Adipocyte (in vitro differentiated cells): ENCODE measurements at regions not wholly inside any gene's neighbourhood (a gene's known extent, or its start where the extent isn't known, plus 50 kb on each side); places are given as distances from the start of the nearest gene placed in this dataset.
A peak's percentile ranks its signal among the peaks of the same experiment; 100 is the strongest.

Experiments
- DNase-seq: peaks from one replicate; pipeline ENCODE4 v3.0.0-alpha.2; 2015; ENCODE audit warnings: low read depth
- H3K27me3 ChIP-seq: replicated peaks from 2 replicates; pipeline ENCODE4 v1.7.0; 2013; ENCODE audit warnings: mild to moderate bottlenecking, low read length, moderate library complexity; ENCODE audit not compliant: control insufficient read depth, insufficient read depth
- H3K36me3 ChIP-seq: 2 replicates; pipeline ENCODE4 v1.7.0; 2013; ENCODE audit warnings: low read length, mild to moderate bottlenecking, moderate library complexity; ENCODE audit not compliant: control insufficient read depth, insufficient read depth, severe bottlenecking
- H3K4me1 ChIP-seq: 2 replicates; pipeline ENCODE4 v1.7.0; 2013; ENCODE audit warnings: mild to moderate bottlenecking, low read length, moderate library complexity; ENCODE audit not compliant: control insufficient read depth, insufficient read depth
- H3K4me3 ChIP-seq: 2 replicates; pipeline ENCODE4 v1.7.0; 2013; ENCODE audit warnings: mild to moderate bottlenecking, low read length, moderate library complexity
- H3K9ac ChIP-seq: 2 replicates; pipeline ENCODE4 v1.7.0; 2013; ENCODE audit warnings: mild to moderate bottlenecking, low read length, moderate library complexity
- H3K9me3 ChIP-seq: 2 replicates; pipeline ENCODE4 v1.7.0; 2013; ENCODE audit warnings: mild to moderate bottlenecking, low read length, moderate library complexity; ENCODE audit not compliant: control insufficient read depth

DNA sequence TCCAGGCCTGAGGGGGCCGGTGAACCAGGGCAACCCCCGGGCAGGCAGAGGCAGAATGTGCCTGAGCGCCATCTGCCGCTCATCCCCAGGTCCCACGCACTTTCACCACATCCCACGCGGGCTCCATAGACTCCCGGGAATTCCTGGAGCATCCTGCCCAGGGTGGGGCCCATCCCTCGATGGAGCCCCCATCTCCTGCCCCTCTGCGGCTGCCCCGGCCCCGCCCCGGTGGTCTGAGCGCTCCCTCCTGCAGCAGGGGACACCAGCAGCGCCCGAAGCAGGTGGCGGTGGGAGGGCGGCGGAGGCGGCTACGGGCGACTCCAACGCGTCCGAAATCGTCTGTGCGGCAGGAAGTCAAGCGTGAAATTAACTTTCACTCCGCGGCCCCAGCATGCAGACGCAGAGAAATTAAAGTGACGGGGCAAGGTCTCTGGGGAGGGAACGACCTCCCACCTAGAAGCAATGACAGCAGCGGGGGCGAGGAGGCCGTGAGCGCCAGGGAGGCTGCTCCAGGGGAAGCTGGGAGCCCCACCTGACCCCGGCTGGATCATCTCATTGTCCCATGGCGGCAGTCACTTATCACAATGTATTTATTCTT, 122.2 kb downstream of the NCOR2 start:
- DNase-seq, result no peak
- H3K4me3 ChIP-seq, result no peak overlapping the region
- no peak overlapping the region for H3K9ac ChIP-seq
- H3K36me3 ChIP-seq, result peaks cover 37% of the 10 kb centered on the region
- no peaks in the 10 kb centered on the region for H3K27me3 ChIP-seq
- no peaks in the 10 kb centered on the region for H3K4me1 ChIP-seq
- no peaks in the 10 kb centered on the region for H3K9me3 ChIP-seq

DNA sequence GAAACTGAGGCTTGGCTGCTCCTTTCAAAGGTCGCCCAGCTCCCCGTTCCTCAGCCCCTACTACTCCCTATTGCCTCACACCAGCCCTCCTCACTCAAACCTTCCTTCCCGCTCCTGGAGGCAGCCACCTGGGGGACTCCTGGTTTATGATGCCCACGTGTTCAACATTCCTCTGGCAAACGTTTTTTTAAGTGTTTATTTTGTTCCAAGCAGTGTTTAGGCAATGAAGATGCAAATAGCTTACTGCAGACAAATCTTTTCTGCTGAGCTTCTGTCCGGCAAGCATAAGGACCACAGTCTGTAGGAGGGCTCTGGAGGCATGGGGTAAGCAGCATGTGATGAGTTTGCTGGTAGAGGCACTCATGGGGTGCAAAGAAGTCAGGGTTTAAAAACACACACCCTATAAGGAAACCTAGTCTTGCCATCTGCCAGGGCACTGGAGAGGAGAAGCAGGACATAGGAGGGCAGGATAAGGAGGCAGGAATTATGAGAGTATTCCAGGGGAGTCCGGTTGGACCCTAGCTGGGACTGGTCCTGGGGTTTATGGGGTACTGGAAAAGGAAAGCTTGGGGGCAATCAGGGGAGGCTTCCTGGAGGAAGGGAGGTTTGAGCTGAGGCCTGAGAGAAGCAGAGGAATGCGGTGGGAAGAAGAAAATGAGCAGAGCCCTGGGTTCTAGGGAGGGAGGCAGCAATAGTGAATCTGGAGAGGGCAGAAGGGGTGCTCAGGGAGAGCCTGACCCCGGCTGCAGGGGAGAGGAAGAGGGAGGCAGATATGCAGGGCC, 123.3 kb downstream of the NCOR2 start:
- Histone ChIP-seq H3K9me3 (no peaks in the 10 kb centered on the region), H3K9ac (no peak overlapping the region), H3K27me3 (no peaks in the 10 kb centered on the region), H3K4me1 (no peaks in the 10 kb centered on the region), H3K4me3 (no peak overlapping the region), H3K36me3 (peaks cover 34% of the 10 kb centered on the region)
- DNase-seq, result no peak

DNA sequence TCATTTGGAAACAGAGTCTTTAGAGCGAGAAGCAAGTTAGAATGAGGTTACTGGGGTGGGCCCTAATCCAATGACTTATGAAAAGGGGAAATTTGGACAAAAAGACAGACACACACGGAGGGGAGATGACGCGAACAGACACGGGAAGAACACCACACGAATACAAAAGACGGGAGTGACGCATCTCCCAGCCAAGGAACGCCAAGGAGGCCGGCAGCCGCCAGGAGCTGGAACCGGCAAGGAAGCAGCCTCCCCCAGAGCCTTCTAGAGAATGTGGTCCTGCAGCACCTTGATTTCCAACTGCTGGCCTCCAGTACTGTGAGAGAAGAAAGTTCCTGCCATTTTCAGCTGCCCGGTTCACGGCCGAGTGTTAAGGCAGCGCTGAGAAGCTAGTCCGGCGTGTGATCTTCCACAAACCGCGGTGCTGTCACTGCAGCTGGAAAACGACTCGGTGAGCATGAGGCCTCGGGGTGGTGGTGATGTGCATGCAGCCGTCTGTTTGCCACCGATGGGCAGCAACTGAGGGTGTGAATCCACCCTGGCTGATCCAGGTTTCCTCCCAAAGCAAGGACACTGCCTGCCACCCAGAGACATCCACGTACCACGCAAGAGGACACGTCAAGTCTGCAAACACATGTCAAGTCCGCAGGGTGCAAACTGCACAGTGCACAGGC, 124.5 kb downstream of the NCOR2 start:
- no peak overlapping the region for H3K9ac ChIP-seq
- no peak overlapping the region for H3K4me3 ChIP-seq
- no peaks in the 10 kb centered on the region for H3K9me3 ChIP-seq
- no peaks in the 10 kb centered on the region for H3K27me3 ChIP-seq
- H3K36me3 ChIP-seq, result peaks cover 34% of the 10 kb centered on the region
- DNase-seq, result no peak
- no peaks in the 10 kb centered on the region for H3K4me1 ChIP-seq

DNA sequence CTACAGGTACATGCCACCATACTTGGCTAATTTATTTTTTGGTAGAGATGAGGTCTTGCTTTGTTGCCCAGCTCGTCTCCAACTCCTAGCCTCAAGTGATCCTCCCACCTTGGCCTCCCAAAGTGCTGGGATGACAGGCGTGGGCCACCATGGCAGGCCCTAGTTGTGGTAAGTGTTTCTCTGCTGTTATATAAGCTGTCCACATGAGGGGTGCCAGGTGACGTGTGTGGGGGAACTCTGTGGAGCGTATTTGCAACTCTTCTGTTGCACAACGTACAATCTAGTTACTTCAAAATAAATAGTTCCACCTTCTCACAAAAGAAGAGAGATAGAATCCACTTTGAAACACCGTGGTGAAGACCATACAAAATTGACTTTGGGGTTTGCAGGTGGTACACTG, 125.1 kb downstream of the NCOR2 start:
- Histone ChIP-seq H3K9me3 (no peaks in the 10 kb centered on the region), H3K4me1 (no peaks in the 10 kb centered on the region), H3K9ac (no peak overlapping the region), H3K27me3 (no peaks in the 10 kb centered on the region), H3K4me3 (no peak overlapping the region), H3K36me3 (peaks cover 34% of the 10 kb centered on the region)
- DNase-seq, result no peak

DNA sequence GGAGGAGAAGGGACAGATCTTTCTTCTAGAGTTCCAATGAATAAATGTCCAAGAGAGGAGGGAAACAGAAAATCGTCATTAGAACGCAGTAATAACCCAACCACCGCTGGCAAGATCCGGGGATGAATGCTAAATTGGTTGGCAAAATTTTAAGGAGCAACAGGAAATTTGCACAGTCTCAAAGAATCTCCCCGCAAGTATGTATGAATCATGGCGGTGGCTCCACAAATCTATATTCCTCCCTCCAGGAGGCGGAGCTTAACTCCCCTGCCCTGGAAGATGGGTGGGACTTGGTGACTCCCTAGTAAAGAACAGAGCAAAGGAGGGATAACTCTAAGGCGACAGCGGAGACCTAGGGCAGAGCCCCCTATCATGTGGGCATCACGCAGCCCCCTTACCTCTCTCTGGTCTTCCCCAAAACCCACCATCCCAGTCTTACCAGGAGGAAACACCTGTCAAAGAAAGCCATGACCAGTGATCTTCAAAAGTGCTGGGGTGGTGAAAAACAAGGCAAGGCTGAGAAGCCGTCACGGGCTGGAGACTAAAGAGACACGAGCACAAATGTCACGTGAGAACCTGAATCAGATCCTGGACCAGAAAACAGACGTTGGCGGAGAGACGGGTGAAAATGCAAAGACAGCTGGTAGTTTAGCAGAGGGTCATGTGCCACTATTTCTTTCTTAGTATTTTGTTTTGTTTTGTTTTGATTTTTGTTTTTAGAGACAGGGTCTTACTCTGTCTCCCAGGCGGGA, 125.8 kb downstream of the NCOR2 start:
- H3K9me3 ChIP-seq, result no peaks in the 10 kb centered on the region
- no peaks in the 10 kb centered on the region for H3K27me3 ChIP-seq
- peaks cover 34% of the 10 kb centered on the region for H3K36me3 ChIP-seq
- H3K4me3 ChIP-seq, result no peak overlapping the region
- peak; percentile 91 for DNase-seq
- no peaks in the 10 kb centered on the region for H3K4me1 ChIP-seq
- H3K9ac ChIP-seq, result no peak overlapping the region

DNA sequence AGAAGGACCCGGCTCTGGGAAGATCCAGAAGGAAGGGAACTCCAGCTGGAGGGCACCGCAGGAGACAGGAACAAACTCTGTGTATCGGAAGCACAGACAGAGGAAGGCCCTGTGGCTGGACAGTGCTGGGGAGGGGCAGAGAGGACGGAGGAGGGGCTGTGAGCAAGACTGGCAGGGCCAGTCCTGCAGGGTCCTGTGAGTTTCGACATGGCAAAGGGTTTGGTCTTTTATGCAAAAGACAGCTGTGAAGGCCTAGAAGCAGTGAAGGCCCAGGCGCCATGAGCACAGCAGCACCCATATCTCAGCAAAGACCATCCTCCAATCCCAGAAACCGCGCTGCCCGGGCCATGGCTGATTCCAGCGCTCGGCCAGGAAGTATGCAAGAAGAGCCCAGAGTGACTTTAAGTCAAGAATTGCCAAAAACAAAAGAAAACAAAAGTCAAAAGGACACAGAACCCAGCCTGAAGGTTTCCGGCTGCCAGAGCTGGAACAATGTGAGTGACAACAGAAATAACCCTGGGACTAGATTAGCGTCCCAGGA, 126.5 kb downstream of the NCOR2 start:
- no peaks in the 10 kb centered on the region for H3K4me1 ChIP-seq
- no peaks in the 10 kb centered on the region for H3K27me3 ChIP-seq
- DNase-seq, result no peak
- H3K9ac ChIP-seq, result no peak overlapping the region
- H3K4me3 ChIP-seq, result no peak overlapping the region
- H3K9me3 ChIP-seq, result no peaks in the 10 kb centered on the region
- peaks cover 32% of the 10 kb centered on the region for H3K36me3 ChIP-seq

DNA sequence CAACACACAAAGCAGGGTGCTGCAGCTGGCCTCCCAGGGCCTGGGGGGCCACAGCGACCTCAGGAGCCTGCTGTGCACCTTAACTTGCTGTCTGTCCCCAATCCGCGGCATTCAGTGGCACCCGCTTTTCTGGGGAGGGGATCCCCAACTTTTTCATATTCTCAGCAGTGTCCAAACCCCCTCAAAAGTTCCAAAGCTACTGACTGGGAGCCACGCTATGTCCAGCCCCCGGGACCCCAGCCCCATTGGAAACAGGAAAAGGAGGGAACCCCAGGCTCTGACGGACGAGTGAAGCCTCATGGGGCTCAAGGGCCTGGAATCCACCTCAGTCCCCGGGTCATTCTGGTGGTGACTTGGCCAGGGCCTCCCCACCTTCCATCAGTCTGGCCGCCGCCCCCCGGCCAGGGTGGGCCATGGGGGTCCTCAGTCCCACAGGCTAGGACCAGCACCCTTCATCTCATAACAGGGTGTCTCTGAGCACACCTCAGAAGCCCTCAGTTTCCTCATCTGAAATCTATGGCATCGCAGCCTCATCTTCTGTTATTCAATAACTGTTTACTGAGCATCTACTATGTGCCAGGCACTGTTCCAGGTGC, 127.3 kb downstream of the NCOR2 start:
- Histone ChIP-seq H3K36me3 (peaks cover 24% of the 10 kb centered on the region), H3K4me3 (no peak overlapping the region), H3K9me3 (no peaks in the 10 kb centered on the region), H3K9ac (no peak overlapping the region), H3K27me3 (no peaks in the 10 kb centered on the region), H3K4me1 (no peaks in the 10 kb centered on the region)
- no peak for DNase-seq

DNA sequence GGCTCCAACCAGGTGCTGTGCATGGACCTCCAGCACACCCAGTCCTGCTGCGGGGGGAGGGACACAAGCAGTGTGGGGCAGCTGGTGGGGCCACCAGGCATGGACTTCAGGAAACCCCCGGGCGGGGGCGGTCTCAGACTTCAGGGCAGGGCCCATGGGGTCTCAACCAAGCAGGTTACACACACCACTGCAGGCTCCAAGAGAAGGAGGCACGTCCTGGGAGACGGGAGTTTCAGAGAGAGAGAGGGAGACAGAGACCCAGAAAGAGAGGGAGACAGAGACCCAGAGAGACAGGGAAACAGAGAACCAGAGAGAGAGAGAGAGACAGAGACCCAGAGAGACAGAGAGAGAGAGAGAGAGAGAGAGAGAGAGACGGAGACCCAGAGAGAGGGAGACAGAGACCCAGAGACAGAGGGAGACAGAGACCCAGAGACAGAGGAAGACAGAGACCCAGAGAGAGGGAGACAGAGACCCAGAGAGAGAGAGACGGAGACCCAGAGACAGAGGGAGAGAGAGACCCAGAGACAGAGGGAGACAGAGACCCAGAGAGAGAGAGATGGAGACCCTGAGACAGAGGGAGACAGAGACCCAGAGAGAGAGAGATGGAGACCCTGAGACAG, 128.9 kb downstream of the NCOR2 start:
- no peak overlapping the region for H3K9ac ChIP-seq
- peaks cover 20% of the 10 kb centered on the region for H3K36me3 ChIP-seq
- no peak for DNase-seq
- no peaks in the 10 kb centered on the region for H3K9me3 ChIP-seq
- H3K27me3 ChIP-seq, result no peaks in the 10 kb centered on the region
- H3K4me1 ChIP-seq, result no peaks in the 10 kb centered on the region
- H3K4me3 ChIP-seq, result no peak overlapping the region

DNA sequence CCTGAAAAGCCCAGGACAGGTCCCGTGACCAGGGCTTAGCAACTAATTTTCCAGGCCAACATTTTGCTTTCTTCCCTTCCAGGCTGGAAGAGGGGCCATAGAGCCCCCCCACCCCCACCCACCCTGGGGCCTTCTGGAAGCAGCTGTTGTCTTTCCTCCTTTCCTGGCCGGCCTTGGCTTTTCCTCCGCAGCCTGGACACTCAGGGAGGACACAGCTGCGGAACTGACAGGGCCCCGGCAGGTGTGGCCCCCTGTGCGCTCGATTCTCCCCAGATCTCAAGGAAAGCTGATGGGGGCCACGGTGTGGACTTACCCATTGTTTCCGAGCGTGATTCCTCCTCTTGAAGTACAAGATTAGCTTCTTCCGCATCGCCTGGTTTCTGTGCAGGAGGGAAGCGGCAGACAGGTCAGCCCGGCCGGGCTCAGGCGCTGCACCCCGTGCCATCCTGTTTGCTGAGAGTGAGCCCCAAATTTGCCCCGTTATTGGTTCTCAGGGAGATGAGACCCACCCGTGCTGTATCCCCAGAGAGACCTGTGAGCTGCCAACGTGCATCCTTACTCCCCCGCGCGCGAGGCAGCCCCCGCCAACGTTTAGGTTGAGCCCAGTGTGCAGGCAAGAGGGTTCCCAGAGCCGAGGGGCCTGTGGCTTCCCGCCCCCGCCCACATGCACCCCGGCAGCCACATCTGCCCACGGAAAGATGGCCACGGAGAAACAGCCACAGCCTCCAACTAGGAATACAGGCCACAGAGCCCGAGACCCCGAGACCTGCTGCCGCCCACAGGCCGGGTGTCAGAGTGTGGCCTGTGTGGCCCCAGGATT, 129.6 kb downstream of the NCOR2 start:
- no peak overlapping the region for H3K9ac ChIP-seq
- H3K36me3 ChIP-seq, result peaks cover 19% of the 10 kb centered on the region
- H3K4me3 ChIP-seq, result no peak overlapping the region
- no peaks in the 10 kb centered on the region for H3K27me3 ChIP-seq
- no peaks in the 10 kb centered on the region for H3K4me1 ChIP-seq
- DNase-seq, result no peak
- no peaks in the 10 kb centered on the region for H3K9me3 ChIP-seq

DNA sequence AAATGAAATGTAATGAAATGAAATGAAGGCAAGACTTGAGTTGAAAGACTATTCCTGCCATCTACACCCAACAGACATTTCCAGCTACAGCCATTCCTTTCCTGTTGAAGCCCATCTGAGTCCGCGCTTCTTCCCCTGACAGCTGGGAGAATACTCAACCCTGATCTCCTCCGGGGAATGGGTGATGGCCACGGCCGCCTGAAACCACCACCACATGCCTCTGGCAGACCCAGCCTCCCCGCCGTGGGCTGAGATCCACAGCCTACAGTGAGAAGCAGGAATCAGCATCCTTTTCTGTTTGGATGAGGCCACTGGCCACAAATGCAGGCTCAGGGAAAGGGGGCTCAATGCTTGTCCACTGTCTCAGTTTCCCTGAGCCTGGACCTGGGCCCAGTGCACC, 130.3 kb downstream of the NCOR2 start:
- H3K4me3 ChIP-seq, result no peak overlapping the region
- no peaks in the 10 kb centered on the region for H3K4me1 ChIP-seq
- H3K9ac ChIP-seq, result no peak overlapping the region
- no peaks in the 10 kb centered on the region for H3K27me3 ChIP-seq
- peaks cover 13% of the 10 kb centered on the region for H3K36me3 ChIP-seq
- no peaks in the 10 kb centered on the region for H3K9me3 ChIP-seq
- no peak for DNase-seq
